LNCaP clone FGC (cell line): ENCODE measurements at regions not wholly inside any gene's neighbourhood (a gene's known extent, or its start where the extent isn't known, plus 50 kb on each side); places are given as distances from the start of the nearest gene placed in this dataset.

Experiments
- DNase-seq: peaks from one replicate; pipeline ENCODE4 v3.0.0-alpha.2; 2011; ENCODE audit warnings: low read depth
- H3K4me3 ChIP-seq: 2 replicates; pipeline ENCODE4 v1.5.1; 2011; ENCODE audit warnings: mild to moderate bottlenecking, low read depth, low read length, control low read depth
- CTCF ChIP-seq: IDR thresholded peaks from 2 replicates; pipeline ENCODE4 v1.5.1; 2012; ENCODE audit warnings: mild to moderate bottlenecking; ENCODE audit not compliant: control insufficient read depth, insufficient read depth; ENCODE audit errors: extremely low read depth

DNA sequence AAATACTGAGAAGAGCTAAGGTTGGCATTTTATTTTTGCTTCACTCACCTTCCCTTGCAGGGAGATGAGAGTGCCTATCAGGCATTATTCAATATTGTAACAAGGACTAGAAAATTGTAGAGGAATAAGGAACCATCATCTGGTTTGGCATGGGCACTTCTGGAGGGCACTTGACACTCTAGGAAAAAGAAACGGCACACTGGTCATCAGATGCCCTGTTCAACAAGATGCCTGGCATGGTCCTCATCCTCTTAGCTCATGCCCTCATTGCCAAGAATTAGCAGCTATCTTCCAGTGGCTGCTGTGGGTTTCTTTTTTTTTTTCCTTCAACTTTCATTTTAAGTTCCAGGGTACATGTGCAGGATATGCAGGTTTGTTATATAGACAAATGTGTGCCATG is 95.1 kb upstream of the ESRRG start:
- TF ChIP-seq CTCF = no peak
- DNase-seq = no peak
- H3K4me3 ChIP-seq = no peak overlapping the region

DNA sequence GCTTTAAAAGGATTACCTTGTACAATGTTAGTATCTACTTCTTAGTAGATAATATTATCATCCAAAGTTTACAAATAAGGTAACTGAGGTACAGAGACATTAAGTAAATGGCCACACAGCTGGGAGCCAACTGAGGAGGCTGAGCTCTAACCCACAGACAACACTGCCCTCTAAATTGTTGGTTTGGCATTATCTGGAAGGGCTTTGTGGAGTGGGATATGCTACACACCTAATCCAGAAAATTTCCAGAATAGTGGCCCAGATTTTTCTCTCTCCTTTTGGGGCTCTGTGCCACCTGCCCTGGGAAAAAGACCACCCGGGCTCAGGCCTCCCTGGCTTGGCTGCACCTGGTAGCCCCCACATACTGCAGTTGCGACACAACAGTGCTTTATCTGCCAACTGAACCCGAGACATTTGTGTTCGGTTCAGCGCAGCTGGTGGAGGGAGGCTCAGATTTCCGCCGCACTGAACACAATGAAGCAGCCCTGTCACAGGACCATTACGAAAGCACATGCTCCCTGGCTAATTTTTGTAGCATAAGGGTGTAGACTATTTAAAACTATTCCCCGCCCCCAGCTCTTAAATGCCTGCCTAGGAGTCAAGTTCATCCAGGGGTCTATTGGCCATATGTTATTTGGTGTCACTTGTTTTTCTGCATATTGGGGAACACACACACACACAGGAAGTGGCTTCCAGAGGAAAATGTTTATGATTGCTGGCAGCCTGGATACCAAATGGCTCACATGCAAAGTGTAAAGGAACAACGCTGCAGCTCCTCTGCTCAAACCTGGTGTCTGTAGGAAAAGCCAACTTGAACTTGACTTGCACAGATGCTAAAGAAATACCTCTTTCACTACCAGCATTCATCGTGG is 92.3 kb upstream of the ESRRG start:
- no peak overlapping the region for H3K4me3 ChIP-seq
- TF ChIP-seq CTCF = no peak
- no peak for DNase-seq

DNA sequence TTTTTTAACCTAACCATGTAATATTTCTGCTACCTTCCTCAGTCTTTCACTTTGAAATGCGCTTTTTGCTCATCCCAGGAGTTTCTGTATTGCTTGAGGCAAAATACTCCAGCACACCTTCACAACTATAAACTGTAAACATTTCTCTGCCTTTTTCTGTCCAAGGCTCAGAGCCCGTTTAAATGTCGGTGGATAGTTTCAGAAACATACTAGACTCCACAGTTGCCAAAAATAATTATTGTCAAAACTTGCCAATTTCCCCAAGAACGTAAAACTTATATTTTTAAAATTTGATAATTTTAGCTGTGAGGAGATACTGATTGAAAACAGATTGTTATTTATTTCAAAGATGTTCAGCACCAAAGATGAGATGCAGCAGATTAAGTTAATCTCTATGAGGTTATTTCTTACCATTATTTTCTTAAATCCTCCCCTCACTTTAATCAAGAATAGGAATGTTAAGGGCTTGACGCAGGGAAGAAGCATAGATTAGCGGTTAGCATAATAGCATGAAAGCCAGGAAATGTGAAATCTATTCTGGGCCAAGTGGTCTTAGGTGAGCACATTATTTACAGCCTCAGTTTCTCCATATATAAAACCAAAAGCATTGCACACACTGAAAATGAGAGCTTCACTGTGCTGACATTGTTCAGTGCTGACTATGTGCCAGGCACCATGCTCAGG is 91.5 kb upstream of the ESRRG start:
- no peak overlapping the region for H3K4me3 ChIP-seq
- DNase-seq = no peak
- no peak for TF ChIP-seq CTCF

DNA sequence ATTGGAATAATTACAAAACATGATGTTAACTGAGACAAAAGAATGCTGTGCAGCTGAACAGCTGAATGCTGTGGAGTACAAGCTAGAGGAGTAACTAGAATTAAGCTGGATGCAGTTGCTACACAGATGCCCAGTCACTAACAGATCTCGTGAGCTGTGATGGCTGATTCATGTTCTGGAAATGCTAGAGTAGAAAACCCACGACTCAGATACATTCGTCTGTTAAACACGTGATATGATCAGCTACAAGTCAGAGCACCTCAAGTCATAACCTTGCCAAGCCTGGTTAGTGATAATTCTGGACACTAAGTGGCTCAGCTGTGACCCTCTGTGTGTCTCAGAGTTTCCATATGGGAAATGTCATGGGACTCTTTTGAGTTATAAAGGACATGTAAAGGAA is 89.7 kb upstream of the ESRRG start:
- H3K4me3 ChIP-seq = no peak overlapping the region
- no peak for TF ChIP-seq CTCF
- no peak for DNase-seq

DNA sequence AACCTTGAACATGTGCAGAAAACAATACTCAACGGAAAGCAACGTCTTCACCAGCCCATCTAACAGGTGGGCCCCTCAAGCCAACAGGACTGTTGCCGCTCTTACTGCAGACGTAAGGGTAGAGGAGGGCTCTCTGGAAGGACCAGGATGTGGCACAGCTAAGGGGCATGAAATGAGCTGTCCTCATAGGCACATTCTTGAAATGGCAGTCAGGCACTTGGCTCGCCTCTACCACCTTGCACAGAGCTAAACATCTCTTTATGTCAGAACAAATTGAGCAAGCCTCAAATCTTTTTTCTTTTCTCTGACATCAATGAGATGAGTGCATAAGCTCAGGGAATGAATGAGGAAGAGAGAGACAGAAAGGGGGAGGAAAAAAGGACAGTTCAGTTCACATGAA is 86.4 kb upstream of the ESRRG start:
- TF ChIP-seq CTCF = no peak
- DNase-seq = no peak
- no peak overlapping the region for H3K4me3 ChIP-seq

GRCh38 chr1:216807696-216808095 is 84.5 kb upstream of the ESRRG start:
- DNase-seq = no peak
- no peak for TF ChIP-seq CTCF
- no peak overlapping the region for H3K4me3 ChIP-seq
